ENCODE measurements at regions not wholly inside any gene's neighbourhood (a gene's known extent, or its start where the extent isn't known, plus 50 kb on each side); places are given as distances from the start of the nearest gene placed in this dataset.
"Not testable (repeated sequence)": the region's sequence is repeated elsewhere in the genome, so short reads cannot be mapped to it uniquely, and the experiment has no call there.

DNA sequence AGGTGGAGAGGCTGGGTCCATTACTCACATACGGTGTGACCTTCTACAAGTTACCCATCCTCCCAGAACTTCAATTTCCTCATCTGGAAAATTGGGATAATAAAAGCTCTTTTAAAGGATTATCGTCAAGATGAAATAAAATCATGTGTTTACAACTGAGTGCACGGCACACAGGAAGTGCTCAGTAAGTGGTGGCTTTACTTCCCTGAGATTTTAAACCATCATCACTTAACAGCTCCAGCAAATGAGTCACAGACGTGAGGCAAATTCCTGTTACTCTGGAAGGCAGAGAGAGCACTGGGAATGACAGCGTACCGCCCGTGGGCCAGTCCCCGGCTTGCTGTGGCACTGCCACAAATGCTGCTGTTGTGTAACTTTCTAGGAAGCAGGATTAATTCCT is 64.1 kb downstream of the MRPL57 start:
- no peak for TF ChIP-seq CTCF (IDR thresholded peaks at IDR 0.05)
- 23 to 31% methylated on average over 8 of the region's 8 CpGs for whole genome bisulfite sequencing, 2 donors
- no peak for DNase-seq (ENCODE audit: low spot score in 2 of 2)

DNA sequence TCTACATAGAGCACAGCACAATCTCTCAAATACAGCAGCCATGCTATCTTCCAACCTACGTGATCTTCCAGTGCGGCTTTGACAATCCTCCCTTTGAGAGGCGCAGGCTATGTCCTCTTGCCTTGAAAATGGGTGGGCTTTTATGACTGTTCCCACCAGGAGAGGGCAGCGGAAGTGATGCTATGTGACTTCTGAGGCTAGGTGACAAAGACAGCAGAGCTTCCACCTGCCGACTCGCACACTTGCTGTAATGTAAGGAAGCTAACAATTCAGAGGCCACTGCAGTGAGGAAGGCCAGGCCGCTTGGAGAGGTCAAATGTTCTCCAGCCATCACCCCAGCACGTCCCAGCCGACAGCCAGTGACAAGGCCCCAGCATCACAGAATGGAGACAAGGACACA is 65.8 kb downstream of the MRPL57 start:
- no peaks in the 10 kb centered on the region for H3K4me1 ChIP-seq
- WGBS, 2 donors, result 65% methylated on average over 9 of the region's 9 CpGs
- no peak for DNase-seq (ENCODE audit: low spot score in 2 of 2)

More for the DNA sequence above, 64.1 kb downstream of the MRPL57 start:
- Histone ChIP-seq H3K27me3 (no peaks in the 10 kb centered on the region), H3K4me1 (no peaks in the 10 kb centered on the region), H3K4me3 (no peak overlapping the region), H3K9me3 (no peaks in the 10 kb centered on the region), H3K27ac (no peak overlapping the region), H3K36me3 (no peaks in the 10 kb centered on the region)

DNA sequence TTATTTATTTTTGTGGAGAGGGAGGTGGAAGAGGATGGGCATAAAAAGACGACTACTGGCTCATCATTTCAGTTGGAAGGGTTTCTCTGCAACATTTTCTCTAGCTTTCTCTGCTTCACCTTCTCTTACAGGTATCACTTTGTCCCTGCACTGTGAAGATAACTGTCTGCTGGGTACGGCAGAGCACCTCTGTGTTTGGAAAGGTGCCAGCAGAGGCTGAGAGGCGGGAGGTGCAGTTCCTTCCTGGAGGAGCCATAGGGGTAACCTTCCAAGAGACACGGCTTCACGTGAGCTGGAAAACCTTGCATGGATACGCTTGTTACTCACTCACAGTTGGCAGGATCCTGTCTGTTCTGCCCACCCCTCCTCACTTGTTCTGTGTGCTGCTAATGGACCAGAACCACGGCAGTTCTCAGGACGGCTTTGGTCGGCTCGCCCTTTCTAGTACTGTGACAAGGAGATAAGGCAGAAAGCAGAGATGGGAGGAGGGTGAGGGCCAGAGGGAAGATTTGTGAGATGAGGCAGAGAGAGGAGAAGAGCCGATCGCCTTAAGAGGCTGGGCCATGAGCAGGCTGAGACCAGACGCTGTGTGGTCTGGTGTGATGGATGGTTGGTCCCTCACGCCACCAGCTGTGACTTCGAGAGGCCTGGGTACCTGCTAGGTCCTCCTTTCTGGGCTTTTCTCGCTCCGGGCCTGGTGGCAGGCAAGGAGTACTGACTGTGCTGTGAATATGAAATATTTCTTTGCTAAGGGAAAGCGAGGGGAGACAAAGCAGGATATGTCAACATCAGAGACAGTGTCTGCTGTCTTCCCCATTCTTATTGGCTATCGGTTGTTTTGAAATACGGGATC is 66.8 kb downstream of the MRPL57 start:
- H3K36me3 ChIP-seq, result no peaks in the 10 kb centered on the region
- no peaks in the 10 kb centered on the region for H3K4me1 ChIP-seq
- no peaks in the 10 kb centered on the region for H3K9me3 ChIP-seq
- no peak for DNase-seq (ENCODE audit: low spot score in 2 of 2)
- no peak overlapping the region for H3K4me3 ChIP-seq
- H3K27me3 ChIP-seq, result no peaks in the 10 kb centered on the region
- whole genome bisulfite sequencing, 2 donors, result 72 to 75% methylated on average over 20 of the region's 20 CpGs
- no peak overlapping the region for H3K27ac ChIP-seq
- TF ChIP-seq POLR2A (IDR thresholded peaks at IDR 0.05), result no peak
- no peak for TF ChIP-seq CTCF (IDR thresholded peaks at IDR 0.05)
- TF ChIP-seq EP300 (IDR thresholded peaks at IDR 0.05), result no peak

More for the DNA sequence above, 65.8 kb downstream of the MRPL57 start:
- no peak overlapping the region for H3K4me3 ChIP-seq
- no peaks in the 10 kb centered on the region for H3K36me3 ChIP-seq
- no peaks in the 10 kb centered on the region for H3K27me3 ChIP-seq
- H3K9me3 ChIP-seq, result no peaks in the 10 kb centered on the region
- TF ChIP-seq EP300 (IDR thresholded peaks at IDR 0.05) (no peak), POLR2A (IDR thresholded peaks at IDR 0.05) (no peak), CTCF (IDR thresholded peaks at IDR 0.05) (no peak)
- no peak overlapping the region for H3K27ac ChIP-seq

DNA sequence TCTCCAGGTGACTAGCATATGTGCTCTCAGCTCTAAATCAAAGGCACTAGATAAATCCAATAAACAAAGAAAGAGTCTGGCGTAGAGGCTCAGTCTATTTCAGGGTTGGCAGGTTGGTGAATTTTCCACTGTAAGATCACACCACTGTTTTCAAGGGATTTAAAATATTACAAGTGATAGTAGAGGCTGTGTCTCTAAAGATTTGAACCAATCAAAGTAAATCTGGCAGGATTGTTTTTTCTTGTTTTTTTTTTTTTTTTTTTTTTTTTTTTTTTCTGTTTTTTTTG is 67.4 kb downstream of the MRPL57 start:
- H3K36me3 ChIP-seq; H3K9me3 ChIP-seq; DNase-seq (ENCODE audit: low spot score in 2 of 2); H3K27ac ChIP-seq; H3K4me3 ChIP-seq; H3K27me3 ChIP-seq; H3K4me1 ChIP-seq: not testable (repeated sequence)
- WGBS, 2 donors, result 68 to 76% methylated on average over 1 of the region's 1 CpG

DNA sequence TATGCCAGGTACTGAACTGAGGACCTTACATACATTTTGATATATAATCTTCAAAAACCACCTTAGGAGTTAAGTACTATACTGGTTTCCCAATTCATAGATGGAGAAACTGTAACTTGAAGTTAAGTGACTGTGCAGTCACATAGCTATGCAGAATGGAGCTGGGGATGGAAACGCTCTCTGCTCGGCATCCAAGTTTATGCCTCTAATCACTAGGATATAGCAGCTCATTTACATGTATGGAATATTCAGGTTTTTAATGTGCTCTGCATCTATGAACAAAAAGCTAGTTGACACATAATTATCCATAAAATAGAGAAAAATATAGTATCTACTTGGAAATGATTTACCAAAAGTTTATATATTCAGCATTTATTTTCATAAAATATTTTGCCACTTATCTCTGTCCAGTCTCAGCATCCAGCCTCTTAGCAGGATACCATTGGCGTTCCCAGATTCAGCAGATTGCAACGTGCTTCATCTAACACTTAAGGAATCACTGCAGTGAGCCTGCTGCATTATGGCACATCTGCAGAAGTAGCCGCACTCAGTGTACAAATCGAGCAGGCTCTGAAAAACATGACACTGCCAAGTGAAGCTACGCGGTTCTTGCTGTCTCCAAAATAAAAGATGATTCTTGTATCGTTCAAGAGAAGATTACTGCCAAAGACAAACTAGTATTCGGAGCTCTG is 70.4 kb downstream of the MRPL57 start:
- no peaks in the 10 kb centered on the region for H3K9me3 ChIP-seq
- no peaks in the 10 kb centered on the region for H3K4me1 ChIP-seq
- 83 to 88% methylated on average over 10 of the region's 10 CpGs for WGBS, 2 donors
- no peaks in the 10 kb centered on the region for H3K36me3 ChIP-seq
- H3K27ac ChIP-seq, result no peak overlapping the region
- no peak overlapping the region for H3K4me3 ChIP-seq
- DNase-seq (ENCODE audit: low spot score in 2 of 2), result no peak
- TF ChIP-seq EP300 (IDR thresholded peaks at IDR 0.05) (no peak), CTCF (IDR thresholded peaks at IDR 0.05) (no peak), POLR2A (IDR thresholded peaks at IDR 0.05) (no peak)
- H3K27me3 ChIP-seq, result no peaks in the 10 kb centered on the region
